HL-60 (cell line): ENCODE measurements at regions not wholly inside any gene's neighbourhood (a gene's known extent, or its start where the extent isn't known, plus 50 kb on each side); places are given as distances from the start of the nearest gene placed in this dataset.

ENCODE experiments used
- DNase-seq, 2 experiments: peaks; one replicate each; pipeline ENCODE4 v3.0.0-alpha.2; 2010 to 2020; ENCODE audit warnings: low read depth in 1 of 2, low spot score in 1 of 2
- H3K27ac ChIP-seq: fragments of 250-450 bp; sonication (Bioruptor Pico); replicated peaks from 2 replicates; pipeline ENCODE4 v1.5.1; 2020; ENCODE audit warnings: mild to moderate bottlenecking, moderate library complexity
- H3K27me3 ChIP-seq: fragments of 250-450 bp; sonication (Bioruptor Pico); 2 replicates; pipeline ENCODE4 v1.5.1; 2021; ENCODE audit warnings: mild to moderate bottlenecking, moderate library complexity; ENCODE audit not compliant: insufficient read depth, poor library complexity, severe bottlenecking
- H3K4me3 ChIP-seq: replicated peaks from 2 replicates; pipeline ENCODE4 v1.5.1; 2011; ENCODE audit warnings: mild to moderate bottlenecking, control low read depth, low read length; ENCODE audit not compliant: insufficient read depth
- GABPA ChIP-seq: IDR thresholded peaks from 2 replicates; pipeline ENCODE4 v1.6.1; 2012; ENCODE audit warnings: low read depth
- POLR2AphosphoS5 ChIP-seq: IDR thresholded peaks from 2 replicates; pipeline ENCODE4 v1.6.1; 2012; ENCODE audit warnings: low read depth
- SPI1 ChIP-seq: IDR thresholded peaks from 2 replicates; pipeline ENCODE4 v1.6.1; 2012; ENCODE audit warnings: low read depth, mild to moderate bottlenecking, borderline replicate concordance
- TF ChIP-seq, protein P1 (sequence below): IDR thresholded peaks from 2 replicates; pipeline ENCODE4 v1.6.1; 2012; ENCODE audit warnings: low read depth; ENCODE audit not compliant: insufficient replicate concordance
- TF ChIP-seq, protein P2 (sequence below): IDR thresholded peaks from one replicate; pipeline ENCODE4 v1.5.1; 2011; ENCODE audit warnings: low read length, control low read depth, inconsistent platforms; ENCODE audit not compliant: insufficient read depth

GRCh38 chr2:11941201-11942177, 195.1 kb downstream of the LPIN1 start:
- Histone ChIP-seq H3K27me3 (no peaks in the 10 kb centered on the region), H3K4me3 (no peak overlapping the region), H3K27ac (no peak overlapping the region)
- TF ChIP-seq SPI1 (no peak), GABPA (no peak)
- TF ChIP-seq, protein P1, sequence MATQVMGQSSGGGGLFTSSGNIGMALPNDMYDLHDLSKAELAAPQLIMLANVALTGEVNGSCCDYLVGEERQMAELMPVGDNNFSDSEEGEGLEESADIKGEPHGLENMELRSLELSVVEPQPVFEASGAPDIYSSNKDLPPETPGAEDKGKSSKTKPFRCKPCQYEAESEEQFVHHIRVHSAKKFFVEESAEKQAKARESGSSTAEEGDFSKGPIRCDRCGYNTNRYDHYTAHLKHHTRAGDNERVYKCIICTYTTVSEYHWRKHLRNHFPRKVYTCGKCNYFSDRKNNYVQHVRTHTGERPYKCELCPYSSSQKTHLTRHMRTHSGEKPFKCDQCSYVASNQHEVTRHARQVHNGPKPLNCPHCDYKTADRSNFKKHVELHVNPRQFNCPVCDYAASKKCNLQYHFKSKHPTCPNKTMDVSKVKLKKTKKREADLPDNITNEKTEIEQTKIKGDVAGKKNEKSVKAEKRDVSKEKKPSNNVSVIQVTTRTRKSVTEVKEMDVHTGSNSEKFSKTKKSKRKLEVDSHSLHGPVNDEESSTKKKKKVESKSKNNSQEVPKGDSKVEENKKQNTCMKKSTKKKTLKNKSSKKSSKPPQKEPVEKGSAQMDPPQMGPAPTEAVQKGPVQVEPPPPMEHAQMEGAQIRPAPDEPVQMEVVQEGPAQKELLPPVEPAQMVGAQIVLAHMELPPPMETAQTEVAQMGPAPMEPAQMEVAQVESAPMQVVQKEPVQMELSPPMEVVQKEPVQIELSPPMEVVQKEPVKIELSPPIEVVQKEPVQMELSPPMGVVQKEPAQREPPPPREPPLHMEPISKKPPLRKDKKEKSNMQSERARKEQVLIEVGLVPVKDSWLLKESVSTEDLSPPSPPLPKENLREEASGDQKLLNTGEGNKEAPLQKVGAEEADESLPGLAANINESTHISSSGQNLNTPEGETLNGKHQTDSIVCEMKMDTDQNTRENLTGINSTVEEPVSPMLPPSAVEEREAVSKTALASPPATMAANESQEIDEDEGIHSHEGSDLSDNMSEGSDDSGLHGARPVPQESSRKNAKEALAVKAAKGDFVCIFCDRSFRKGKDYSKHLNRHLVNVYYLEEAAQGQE, result no peak
- DNase-seq, result no peak

- no peak overlapping the region for H3K4me3 ChIP-seq
- no peak for TF ChIP-seq GABPA
- no peak for DNase-seq
- no peak overlapping the region for H3K27ac ChIP-seq
- no peaks in the 10 kb centered on the region for H3K27me3 ChIP-seq
Measured at GRCh38 chr2:11942178-11942569, 195.7 kb downstream of the LPIN1 start.

DNA sequence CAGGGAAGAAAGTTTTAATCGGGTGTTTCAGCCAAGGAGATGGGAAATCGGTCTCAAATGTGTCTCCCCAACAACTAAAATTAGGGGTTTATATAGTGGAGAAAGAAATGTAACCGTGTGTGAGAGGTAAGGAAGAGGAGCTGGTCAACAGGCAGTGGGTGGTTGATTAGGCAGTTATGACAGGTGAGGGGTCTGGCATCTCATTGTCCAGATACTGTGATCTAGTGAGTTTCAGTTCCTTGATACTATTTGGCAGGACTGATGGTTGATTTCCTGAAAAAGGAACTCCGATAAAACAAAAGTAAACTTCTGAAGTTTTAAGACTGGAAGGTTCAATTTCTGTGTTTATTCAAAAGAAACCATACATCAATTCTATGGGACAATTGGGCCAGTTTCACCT, 197.9 kb downstream of the LPIN1 start:
- DNase-seq, result no peak
- H3K27me3 ChIP-seq, result no peaks in the 10 kb centered on the region
- no peak overlapping the region for H3K27ac ChIP-seq
- H3K4me3 ChIP-seq, result no peak overlapping the region
- no peak for TF ChIP-seq POLR2AphosphoS5
- TF ChIP-seq GABPA, result no peak
- TF ChIP-seq, protein P1, result no peak
- TF ChIP-seq, protein P2, sequence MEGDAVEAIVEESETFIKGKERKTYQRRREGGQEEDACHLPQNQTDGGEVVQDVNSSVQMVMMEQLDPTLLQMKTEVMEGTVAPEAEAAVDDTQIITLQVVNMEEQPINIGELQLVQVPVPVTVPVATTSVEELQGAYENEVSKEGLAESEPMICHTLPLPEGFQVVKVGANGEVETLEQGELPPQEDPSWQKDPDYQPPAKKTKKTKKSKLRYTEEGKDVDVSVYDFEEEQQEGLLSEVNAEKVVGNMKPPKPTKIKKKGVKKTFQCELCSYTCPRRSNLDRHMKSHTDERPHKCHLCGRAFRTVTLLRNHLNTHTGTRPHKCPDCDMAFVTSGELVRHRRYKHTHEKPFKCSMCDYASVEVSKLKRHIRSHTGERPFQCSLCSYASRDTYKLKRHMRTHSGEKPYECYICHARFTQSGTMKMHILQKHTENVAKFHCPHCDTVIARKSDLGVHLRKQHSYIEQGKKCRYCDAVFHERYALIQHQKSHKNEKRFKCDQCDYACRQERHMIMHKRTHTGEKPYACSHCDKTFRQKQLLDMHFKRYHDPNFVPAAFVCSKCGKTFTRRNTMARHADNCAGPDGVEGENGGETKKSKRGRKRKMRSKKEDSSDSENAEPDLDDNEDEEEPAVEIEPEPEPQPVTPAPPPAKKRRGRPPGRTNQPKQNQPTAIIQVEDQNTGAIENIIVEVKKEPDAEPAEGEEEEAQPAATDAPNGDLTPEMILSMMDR, result no peak
- no peak for TF ChIP-seq SPI1

DNA sequence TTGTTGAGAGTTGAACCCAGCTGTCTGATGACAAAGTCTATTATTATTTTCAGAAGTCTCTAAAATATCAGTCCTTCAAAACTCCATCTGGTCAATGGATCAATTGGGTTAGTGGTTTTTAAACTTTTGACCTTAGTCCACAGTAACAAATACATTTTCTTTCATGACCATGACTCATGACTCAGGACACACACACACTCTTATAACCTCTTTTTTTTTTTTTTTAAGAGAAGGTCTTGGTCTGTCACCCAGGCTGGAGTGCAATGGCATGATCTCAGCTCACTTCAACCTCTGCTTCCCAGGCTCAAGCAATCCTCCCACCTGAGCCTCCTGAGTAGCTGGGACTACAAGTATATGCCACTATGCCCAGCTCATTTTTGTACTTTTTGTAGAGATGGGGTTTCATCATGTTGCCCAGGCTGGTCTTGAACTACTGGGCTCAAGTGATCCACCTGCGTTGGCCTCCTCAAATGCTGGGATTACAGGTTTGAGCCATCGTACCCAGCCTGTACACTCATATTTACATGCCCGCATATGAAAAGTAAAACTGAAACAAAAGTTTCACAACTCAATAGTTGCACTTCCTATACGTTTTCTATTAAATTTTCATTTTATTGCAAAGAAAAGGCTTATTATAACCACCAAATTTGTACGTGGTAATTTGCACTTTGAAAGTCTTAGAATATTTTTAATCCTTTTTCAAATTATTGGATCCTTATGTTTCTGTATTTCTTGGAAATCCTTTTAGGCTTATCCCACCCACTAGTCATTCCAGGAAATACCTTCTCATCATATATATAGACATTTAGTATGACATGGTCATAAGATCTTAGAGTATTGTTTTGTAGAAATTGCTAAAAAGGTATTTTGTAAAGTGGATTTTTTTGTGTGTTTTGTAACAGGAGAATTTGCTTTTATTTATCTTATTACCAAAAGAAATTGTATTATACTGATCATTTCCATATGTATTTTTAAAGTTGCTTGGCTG, 199.0 kb downstream of the LPIN1 start:
- H3K27me3 ChIP-seq, result no peaks in the 10 kb centered on the region
- TF ChIP-seq POLR2AphosphoS5 (no peak), GABPA (no peak), SPI1 (no peak)
- TF ChIP-seq, protein P1, result no peak
- TF ChIP-seq, protein P2, result no peak
- H3K4me3 ChIP-seq, result no peak overlapping the region
- H3K27ac ChIP-seq, result no peak overlapping the region
- DNase-seq, result no peak
